SK-N-SH treated with all-trans-retinoic acid at 6 μM for 48 hours (cell line): ENCODE measurements at regions not wholly inside any gene's neighbourhood (a gene's known extent, or its start where the extent isn't known, plus 50 kb on each side); places are given as distances from the start of the nearest gene placed in this dataset.

Experiments used
- ATAC-seq: fragments of 200-7000 bp; cut with Tn5 transposase; 3 replicates; pipeline ENCODE4 v1.9.1; 2020; ENCODE audit warnings: mild to moderate bottlenecking, moderate library complexity
- ARNTL ChIP-seq: fragments of 450-650 bp; formaldehyde crosslinking; IDR thresholded peaks from 2 replicates; pipeline ENCODE4 v1.5.0; 2020; ENCODE audit warnings: low read depth, mild to moderate bottlenecking, moderate library complexity, borderline replicate concordance
- BACH2 ChIP-seq: fragments of 250-450 bp; sonication (Bioruptor Pico); IDR thresholded peaks from 2 replicates; pipeline ENCODE4 v1.9.0; 2021; ENCODE audit warnings: mild to moderate bottlenecking, borderline replicate concordance
- CREB5 ChIP-seq: fragments of 250-450 bp; sonication (Bioruptor Pico); IDR thresholded peaks from 2 replicates; pipeline ENCODE4 v1.5.1; 2020; ENCODE audit warnings: low read depth, mild to moderate bottlenecking, moderate library complexity
- CSDC2 ChIP-seq: fragments of 250-450 bp; sonication (Bioruptor Pico); IDR thresholded peaks from 2 replicates; pipeline ENCODE4 v1.5.0; 2020; ENCODE audit warnings: mild to moderate bottlenecking, moderate library complexity
- GLIS3 ChIP-seq: fragments of 250-450 bp; sonication (Bioruptor Pico); IDR thresholded peaks from 2 replicates; pipeline ENCODE4 v1.5.0; 2020; ENCODE audit warnings: mild to moderate bottlenecking, moderate library complexity
- OSR1 ChIP-seq: fragments of 250-450 bp; sonication (Bioruptor Pico); IDR thresholded peaks from 2 replicates; pipeline ENCODE4 v1.8.0; 2022; ENCODE audit warnings: moderate library complexity, mild to moderate bottlenecking, inconsistent platforms
- PPARA ChIP-seq: fragments of 250-450 bp; sonication (Bioruptor Pico); IDR thresholded peaks from 2 replicates; pipeline ENCODE4 v1.5.0; 2020; ENCODE audit warnings: mild to moderate bottlenecking, borderline replicate concordance
- RARB ChIP-seq: fragments of 250-450 bp; sonication (Bioruptor Pico); IDR thresholded peaks from 2 replicates; pipeline ENCODE4 v1.8.0; 2021; ENCODE audit warnings: mild to moderate bottlenecking, moderate library complexity
- TCF4 ChIP-seq: fragments of 250-450 bp; sonication (Bioruptor Pico); IDR thresholded peaks from 2 replicates; pipeline ENCODE4 v1.8.0; 2021; ENCODE audit warnings: mild to moderate bottlenecking, moderate library complexity, borderline replicate concordance
- TOX ChIP-seq: fragments of 250-450 bp; sonication (Bioruptor Pico); IDR thresholded peaks from 2 replicates; pipeline ENCODE4 v1.8.0; 2021; ENCODE audit warnings: mild to moderate bottlenecking, moderate library complexity, borderline replicate concordance
- ZC3H10 ChIP-seq: fragments of 250-450 bp; sonication (Bioruptor Pico); IDR thresholded peaks from 2 replicates; pipeline ENCODE4 v1.5.1; 2021; ENCODE audit warnings: mild to moderate bottlenecking, moderate library complexity
- ZFP3 ChIP-seq: fragments of 250-450 bp; sonication (Bioruptor Pico); IDR thresholded peaks from 2 replicates; pipeline ENCODE4 v1.5.0; 2020; ENCODE audit warnings: mild to moderate bottlenecking, moderate library complexity
- ZFP30 ChIP-seq: fragments of 450-650 bp; formaldehyde crosslinking; IDR thresholded peaks from 2 replicates; pipeline ENCODE4 v1.5.0; 2022; ENCODE audit warnings: mild to moderate bottlenecking, moderate library complexity
- ZNF565 ChIP-seq: fragments of 450-650 bp; formaldehyde crosslinking; conservative IDR thresholded peaks from 2 replicates; pipeline ENCODE4 v1.5.0; 2020; ENCODE audit warnings: low read depth, mild to moderate bottlenecking, moderate library complexity
- ZNF70 ChIP-seq: fragments of 450-650 bp; formaldehyde crosslinking; IDR thresholded peaks from 2 replicates; pipeline ENCODE4 v1.5.0; 2020; ENCODE audit warnings: mild to moderate bottlenecking, moderate library complexity
- ZNF8 ChIP-seq: fragments of 450-650 bp; formaldehyde crosslinking; IDR thresholded peaks from 2 replicates; pipeline ENCODE4 v1.5.0; 2020; ENCODE audit warnings: mild to moderate bottlenecking, moderate library complexity
- TF ChIP-seq, protein P1 (sequence below): fragments of 250-450 bp; sonication (Bioruptor Pico); IDR thresholded peaks from 2 replicates; pipeline ENCODE4 v1.8.0; 2021; ENCODE audit warnings: low read depth, mild to moderate bottlenecking, moderate library complexity, borderline replicate concordance
- TF ChIP-seq, protein P2 (sequence below): fragments of 250-450 bp; sonication (Bioruptor Pico); IDR thresholded peaks from 2 replicates; pipeline ENCODE4 v1.5.0; 2020; ENCODE audit warnings: mild to moderate bottlenecking, moderate library complexity
- TF ChIP-seq, protein P3 (sequence below): fragments of 250-450 bp; sonication (Bioruptor Pico); IDR thresholded peaks from 2 replicates; pipeline ENCODE4 v1.5.1; 2021; ENCODE audit warnings: mild to moderate bottlenecking, moderate library complexity

DNA sequence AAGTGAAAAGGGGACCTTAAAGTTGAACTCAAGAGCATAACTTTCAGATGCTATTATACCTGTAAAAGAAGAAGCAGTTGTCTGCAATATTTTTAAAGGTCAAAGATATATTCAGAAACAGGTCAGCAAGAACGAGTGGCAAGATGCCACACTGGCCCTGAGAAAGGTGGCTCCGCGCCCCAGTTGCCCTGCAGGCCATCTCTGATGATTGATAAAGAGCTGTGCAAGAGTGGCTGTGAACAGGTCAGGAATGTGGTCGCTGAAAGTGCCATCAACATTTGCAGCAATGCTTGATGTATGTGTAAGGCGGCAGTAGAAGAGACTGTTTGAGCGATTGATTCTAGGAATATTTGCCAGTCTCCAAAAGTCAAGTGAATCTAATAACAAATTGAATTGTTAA, 664.2 kb upstream of the SLC10A2 start (continued):
- TF ChIP-seq, protein P1, sequence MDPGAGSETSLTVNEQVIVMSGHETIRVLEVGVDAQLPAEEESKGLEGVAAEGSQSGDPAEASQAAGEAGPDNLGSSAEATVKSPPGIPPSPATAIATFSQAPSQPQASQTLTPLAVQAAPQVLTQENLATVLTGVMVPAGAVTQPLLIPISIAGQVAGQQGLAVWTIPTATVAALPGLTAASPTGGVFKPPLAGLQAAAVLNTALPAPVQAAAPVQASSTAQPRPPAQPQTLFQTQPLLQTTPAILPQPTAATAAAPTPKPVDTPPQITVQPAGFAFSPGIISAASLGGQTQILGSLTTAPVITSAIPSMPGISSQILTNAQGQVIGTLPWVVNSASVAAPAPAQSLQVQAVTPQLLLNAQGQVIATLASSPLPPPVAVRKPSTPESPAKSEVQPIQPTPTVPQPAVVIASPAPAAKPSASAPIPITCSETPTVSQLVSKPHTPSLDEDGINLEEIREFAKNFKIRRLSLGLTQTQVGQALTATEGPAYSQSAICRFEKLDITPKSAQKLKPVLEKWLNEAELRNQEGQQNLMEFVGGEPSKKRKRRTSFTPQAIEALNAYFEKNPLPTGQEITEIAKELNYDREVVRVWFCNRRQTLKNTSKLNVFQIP (CRISPR knock-in tag): no peak
- TF ChIP-seq ZNF565 (CRISPR knock-in tag) (no peak), RARB (CRISPR knock-in tag) (no peak), TCF4 (CRISPR knock-in tag) (no peak), TOX (CRISPR knock-in tag) (no peak), ZFP30 (CRISPR knock-in tag) (no peak), ARNTL (CRISPR knock-in tag) (no peak)

DNA sequence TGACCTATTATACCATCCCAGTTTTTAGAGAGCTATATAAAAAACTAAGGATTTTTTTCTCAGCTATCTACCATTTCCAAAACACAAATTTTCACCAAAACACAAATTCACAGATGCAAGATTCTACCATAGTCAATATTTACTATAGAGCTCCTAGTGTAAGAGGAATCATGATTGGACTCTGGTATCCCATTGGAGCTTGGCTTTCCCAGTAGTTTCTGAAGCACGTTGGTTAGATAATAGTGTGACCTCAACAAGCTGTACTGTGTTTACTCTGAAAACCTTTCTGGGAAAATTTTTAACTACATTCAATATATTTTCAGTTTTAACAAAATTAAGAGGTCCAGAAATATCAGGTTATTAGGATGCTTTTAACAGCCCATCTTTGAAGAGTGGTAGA, 660.6 kb upstream of the SLC10A2 start:
- TF ChIP-seq TCF4 (CRISPR knock-in tag) (no peak), GLIS3 (CRISPR knock-in tag) (no peak)
- TF ChIP-seq, protein P2, sequence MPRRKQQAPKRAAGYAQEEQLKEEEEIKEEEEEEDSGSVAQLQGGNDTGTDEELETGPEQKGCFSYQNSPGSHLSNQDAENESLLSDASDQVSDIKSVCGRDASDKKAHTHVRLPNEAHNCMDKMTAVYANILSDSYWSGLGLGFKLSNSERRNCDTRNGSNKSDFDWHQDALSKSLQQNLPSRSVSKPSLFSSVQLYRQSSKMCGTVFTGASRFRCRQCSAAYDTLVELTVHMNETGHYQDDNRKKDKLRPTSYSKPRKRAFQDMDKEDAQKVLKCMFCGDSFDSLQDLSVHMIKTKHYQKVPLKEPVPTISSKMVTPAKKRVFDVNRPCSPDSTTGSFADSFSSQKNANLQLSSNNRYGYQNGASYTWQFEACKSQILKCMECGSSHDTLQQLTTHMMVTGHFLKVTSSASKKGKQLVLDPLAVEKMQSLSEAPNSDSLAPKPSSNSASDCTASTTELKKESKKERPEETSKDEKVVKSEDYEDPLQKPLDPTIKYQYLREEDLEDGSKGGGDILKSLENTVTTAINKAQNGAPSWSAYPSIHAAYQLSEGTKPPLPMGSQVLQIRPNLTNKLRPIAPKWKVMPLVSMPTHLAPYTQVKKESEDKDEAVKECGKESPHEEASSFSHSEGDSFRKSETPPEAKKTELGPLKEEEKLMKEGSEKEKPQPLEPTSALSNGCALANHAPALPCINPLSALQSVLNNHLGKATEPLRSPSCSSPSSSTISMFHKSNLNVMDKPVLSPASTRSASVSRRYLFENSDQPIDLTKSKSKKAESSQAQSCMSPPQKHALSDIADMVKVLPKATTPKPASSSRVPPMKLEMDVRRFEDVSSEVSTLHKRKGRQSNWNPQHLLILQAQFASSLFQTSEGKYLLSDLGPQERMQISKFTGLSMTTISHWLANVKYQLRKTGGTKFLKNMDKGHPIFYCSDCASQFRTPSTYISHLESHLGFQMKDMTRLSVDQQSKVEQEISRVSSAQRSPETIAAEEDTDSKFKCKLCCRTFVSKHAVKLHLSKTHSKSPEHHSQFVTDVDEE (CRISPR knock-in tag): no peak
- no peak for ATAC-seq

- TF ChIP-seq ZNF8 (CRISPR knock-in tag): no peak
- no peak for ATAC-seq
Observed at GRCh38 chr13:103716718-103717117, 650.5 kb upstream of the SLC10A2 start.

GRCh38 chr13:103715335-103715734, 649.1 kb upstream of the SLC10A2 start:
- ATAC-seq: no peak
- TF ChIP-seq BACH2 (CRISPR knock-in tag): no peak
- no peak for TF ChIP-seq CSDC2
- no peak for TF ChIP-seq PPARA (CRISPR knock-in tag)
- no peak for TF ChIP-seq RARB (CRISPR knock-in tag)
- no peak for TF ChIP-seq CREB5 (CRISPR knock-in tag)
- no peak for TF ChIP-seq ZFP3 (CRISPR knock-in tag)
- no peak for TF ChIP-seq ZNF8 (CRISPR knock-in tag)
- TF ChIP-seq ZFP30 (CRISPR knock-in tag): no peak
- TF ChIP-seq, protein P3, sequence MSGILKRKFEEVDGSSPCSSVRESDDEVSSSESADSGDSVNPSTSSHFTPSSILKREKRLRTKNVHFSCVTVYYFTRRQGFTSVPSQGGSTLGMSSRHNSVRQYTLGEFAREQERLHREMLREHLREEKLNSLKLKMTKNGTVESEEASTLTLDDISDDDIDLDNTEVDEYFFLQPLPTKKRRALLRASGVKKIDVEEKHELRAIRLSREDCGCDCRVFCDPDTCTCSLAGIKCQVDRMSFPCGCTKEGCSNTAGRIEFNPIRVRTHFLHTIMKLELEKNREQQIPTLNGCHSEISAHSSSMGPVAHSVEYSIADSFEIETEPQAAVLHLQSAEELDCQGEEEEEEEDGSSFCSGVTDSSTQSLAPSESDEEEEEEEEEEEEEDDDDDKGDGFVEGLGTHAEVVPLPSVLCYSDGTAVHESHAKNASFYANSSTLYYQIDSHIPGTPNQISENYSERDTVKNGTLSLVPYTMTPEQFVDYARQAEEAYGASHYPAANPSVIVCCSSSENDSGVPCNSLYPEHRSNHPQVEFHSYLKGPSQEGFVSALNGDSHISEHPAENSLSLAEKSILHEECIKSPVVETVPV (CRISPR knock-in tag): no peak
- TF ChIP-seq ZNF565 (CRISPR knock-in tag): no peak
- no peak for TF ChIP-seq ZC3H10 (CRISPR knock-in tag)
- no peak for TF ChIP-seq OSR1 (CRISPR knock-in tag)
- TF ChIP-seq GLIS3 (CRISPR knock-in tag): no peak
- no peak for TF ChIP-seq TOX (CRISPR knock-in tag)
- TF ChIP-seq ZNF70 (CRISPR knock-in tag): no peak
- TF ChIP-seq, protein P1 (CRISPR knock-in tag): no peak
- TF ChIP-seq ARNTL (CRISPR knock-in tag): no peak
- TF ChIP-seq, protein P2 (CRISPR knock-in tag): no peak
